HFFc6 (cell line): ENCODE measurements at regions not wholly inside any gene's neighbourhood (a gene's known extent, or its start where the extent isn't known, plus 50 kb on each side); places are given as distances from the start of the nearest gene placed in this dataset.

Source experiments
- DNase-seq: peaks from one replicate; pipeline ENCODE4 v3.0.0-alpha.2; 2018
- H3K27ac Mint-ChIP-seq: 2 replicates; pipeline ENCODE4 v1.8.0; 2020; ENCODE audit warnings: mild to moderate bottlenecking, mixed read lengths
- H3K27me3 Mint-ChIP-seq: 2 replicates; pipeline ENCODE4 v1.8.0; 2021; ENCODE audit warnings: mild to moderate bottlenecking, moderate library complexity, mixed read lengths; ENCODE audit not compliant: insufficient read depth
- H3K36me3 Mint-ChIP-seq: 2 replicates; pipeline ENCODE4 v1.8.0; 2021; ENCODE audit warnings: low read depth, mixed read lengths
- H3K4me1 Mint-ChIP-seq: 2 replicates; pipeline ENCODE4 v1.8.0; 2020; ENCODE audit warnings: low read depth, mixed read lengths
- H3K4me3 Mint-ChIP-seq: 2 replicates; pipeline ENCODE4 v1.8.0; 2020; ENCODE audit warnings: mild to moderate bottlenecking, moderate library complexity, mixed read lengths
- H3K9me3 Mint-ChIP-seq: 2 replicates; pipeline ENCODE4 v1.8.0; 2020; ENCODE audit warnings: mild to moderate bottlenecking, mixed read lengths
- TF ChIP-seq, protein P1 (sequence below): fragments of 200-600 bp; sonication (generic); IDR thresholded peaks from 2 replicates; pipeline ENCODE4 v1.5.0; 2021; ENCODE audit warnings: antibody characterized with exemption, mild to moderate bottlenecking

DNA sequence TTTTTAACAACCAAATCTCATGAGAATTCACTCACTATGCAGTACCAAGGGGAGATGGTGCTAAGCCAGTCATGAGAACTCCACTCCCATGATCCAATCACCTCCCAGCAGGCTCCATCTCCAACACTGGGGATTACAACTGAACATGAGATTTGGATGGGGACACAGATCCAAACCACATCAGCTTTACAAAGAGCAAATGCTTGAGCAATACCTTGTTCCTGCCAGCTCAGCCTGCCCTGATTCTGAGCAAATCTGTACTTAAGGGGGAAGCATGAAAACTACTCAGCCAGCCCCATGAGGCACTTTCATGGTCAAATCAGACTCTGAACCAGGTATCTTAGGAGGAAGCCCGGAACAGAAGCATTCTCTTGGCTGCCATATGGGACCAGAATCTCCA lies 259.9 kb downstream of the TBC1D4 start:
- Mint-ChIP-seq H3K4me3 (no peak overlapping the region), H3K4me1 (peaks cover 30% of the 10 kb centered on the region)
- no peak for DNase-seq

GRCh38 chr13:75220861-75221260 lies 261.1 kb downstream of the TBC1D4 start:
- peaks cover 4% of the 10 kb centered on the region; the same call in 1 of the 2 replicates for H3K36me3 Mint-ChIP-seq

More for the DNA sequence above, 259.9 kb downstream of the TBC1D4 start:
- Mint-ChIP-seq H3K9me3 (no peaks in the 10 kb centered on the region), H3K27ac (no peak overlapping the region), H3K27me3 (peaks cover 7% of the 10 kb centered on the region), H3K36me3 (peaks cover 4% of the 10 kb centered on the region; the same call in 1 of the 2 replicates)
- TF ChIP-seq, protein P1, sequence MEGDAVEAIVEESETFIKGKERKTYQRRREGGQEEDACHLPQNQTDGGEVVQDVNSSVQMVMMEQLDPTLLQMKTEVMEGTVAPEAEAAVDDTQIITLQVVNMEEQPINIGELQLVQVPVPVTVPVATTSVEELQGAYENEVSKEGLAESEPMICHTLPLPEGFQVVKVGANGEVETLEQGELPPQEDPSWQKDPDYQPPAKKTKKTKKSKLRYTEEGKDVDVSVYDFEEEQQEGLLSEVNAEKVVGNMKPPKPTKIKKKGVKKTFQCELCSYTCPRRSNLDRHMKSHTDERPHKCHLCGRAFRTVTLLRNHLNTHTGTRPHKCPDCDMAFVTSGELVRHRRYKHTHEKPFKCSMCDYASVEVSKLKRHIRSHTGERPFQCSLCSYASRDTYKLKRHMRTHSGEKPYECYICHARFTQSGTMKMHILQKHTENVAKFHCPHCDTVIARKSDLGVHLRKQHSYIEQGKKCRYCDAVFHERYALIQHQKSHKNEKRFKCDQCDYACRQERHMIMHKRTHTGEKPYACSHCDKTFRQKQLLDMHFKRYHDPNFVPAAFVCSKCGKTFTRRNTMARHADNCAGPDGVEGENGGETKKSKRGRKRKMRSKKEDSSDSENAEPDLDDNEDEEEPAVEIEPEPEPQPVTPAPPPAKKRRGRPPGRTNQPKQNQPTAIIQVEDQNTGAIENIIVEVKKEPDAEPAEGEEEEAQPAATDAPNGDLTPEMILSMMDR: no peak

GRCh38 chr13:75220238-75220542 lies 261.8 kb downstream of the TBC1D4 start:
- H3K4me1 Mint-ChIP-seq: peaks cover 17% of the 10 kb centered on the region
- no peak for DNase-seq
- H3K27ac Mint-ChIP-seq: no peak overlapping the region
- H3K36me3 Mint-ChIP-seq: peaks cover 4% of the 10 kb centered on the region; the same call in 1 of the 2 replicates
- no peaks in the 10 kb centered on the region for H3K9me3 Mint-ChIP-seq
- H3K4me3 Mint-ChIP-seq: no peak overlapping the region; the same call in 1 of the 2 replicates
- H3K27me3 Mint-ChIP-seq: peaks cover 11% of the 10 kb centered on the region
- TF ChIP-seq, protein P1: no peak

More at GRCh38 chr13:75220861-75221260, 261.1 kb downstream of the TBC1D4 start:
- Mint-ChIP-seq H3K4me1 (peaks cover 18% of the 10 kb centered on the region), H3K27ac (no peak overlapping the region), H3K9me3 (no peaks in the 10 kb centered on the region), H3K4me3 (no peak overlapping the region), H3K27me3 (peaks cover 7% of the 10 kb centered on the region)
- DNase-seq: no peak
- TF ChIP-seq, protein P1: no peak

- no peaks in the 10 kb centered on the region for H3K9me3 Mint-ChIP-seq
- H3K4me1 Mint-ChIP-seq: peaks cover 17% of the 10 kb centered on the region
- H3K27me3 Mint-ChIP-seq: peaks cover 11% of the 10 kb centered on the region
- peaks cover 4% of the 10 kb centered on the region; the same call in 1 of the 2 replicates for H3K36me3 Mint-ChIP-seq
- TF ChIP-seq, protein P1: peak; percentile 98
- H3K4me3 Mint-ChIP-seq: peak overlapping the region; percentile 83
- H3K27ac Mint-ChIP-seq: no peak overlapping the region
- peak; percentile 61 for DNase-seq
These were observed 262.3 kb downstream of the TBC1D4 start for GRCh38 chr13:75219479-75220237.

DNA sequence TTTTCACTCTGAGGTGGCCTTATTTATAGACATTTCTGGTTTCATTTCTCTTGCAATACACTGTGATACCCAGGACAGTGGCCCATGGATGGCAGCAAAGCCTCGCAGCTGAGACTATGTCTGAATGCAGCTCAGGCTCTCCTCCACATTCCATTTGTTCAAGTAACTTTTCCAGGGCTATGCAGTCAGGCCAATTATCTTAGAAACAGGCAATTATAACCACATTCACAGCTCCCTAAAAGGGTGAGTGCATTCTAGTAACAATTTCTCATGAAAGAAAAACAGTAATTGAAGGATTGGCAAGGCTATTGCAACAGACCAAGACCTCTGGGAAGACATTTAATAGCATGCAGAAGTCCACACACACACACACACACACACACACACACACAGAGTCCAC lies 264.0 kb downstream of the TBC1D4 start:
- peak; percentile 41 for DNase-seq
- peaks cover 12% of the 10 kb centered on the region for H3K27me3 Mint-ChIP-seq
- no peak overlapping the region for H3K27ac Mint-ChIP-seq
- H3K4me3 Mint-ChIP-seq: no peak overlapping the region
- peaks cover 4% of the 10 kb centered on the region; the same call in 1 of the 2 replicates for H3K36me3 Mint-ChIP-seq
- H3K9me3 Mint-ChIP-seq: no peaks in the 10 kb centered on the region
- peaks cover 17% of the 10 kb centered on the region for H3K4me1 Mint-ChIP-seq
- TF ChIP-seq, protein P1: no peak
